T-cell (primary cell): ENCODE measurements at regions not wholly inside any gene's neighbourhood (a gene's known extent, or its start where the extent isn't known, plus 50 kb on each side); places are given as distances from the start of the nearest gene placed in this dataset.
"Not testable (repeated sequence)": the region's sequence is repeated elsewhere in the genome, so short reads cannot be mapped to it uniquely, and the experiment has no call there.

Experiments
- ATAC-seq, 4 experiments: fragments of 200-7000 bp in 3 of 4; fragments of 150-1000 bp in 1 of 4; cut with Tn5 transposase; replicated peaks in 1 of 4; 1 replicate in 3 of 4; 2 replicates in 1 of 4; pipeline ENCODE4 v1.10.0; 2021; ENCODE audit warnings: moderate library complexity in 3 of 4, mild to moderate bottlenecking in 2 of 4, moderate number of reproducible peaks in 1 of 4
- CTCF ChIA-PET, 2 donors: fragments of 300-600 bp; sonication (Branson Sonifier 250); formaldehyde crosslinking; loops; one replicate each; lab custom pipeline; 2022; ENCODE audit warnings: antibody characterized with exemption in 2 of 2; lab: Charles Lee
- POLR2A ChIA-PET, 2 donors: fragments of 300-600 bp; sonication (Branson Sonifier 250); formaldehyde crosslinking; loops; one replicate each; lab custom pipeline; 2022; ENCODE audit warnings: antibody characterized with exemption in 2 of 2; lab: Charles Lee
- DNase-seq, 35 experiments: peaks; one replicate each; pipeline versions ENCODE4 v3.0.0 to v3.0.0-alpha.2; 2013 to 2023
- H3K27ac ChIP-seq: one replicate; pipeline ENCODE4 v1.5.1; 2013; ENCODE audit warnings: low read length
- H3K27me3 ChIP-seq, 2 experiments: replicated peaks in 1 of 2; 1 replicate in 1 of 2; 2 replicates in 1 of 2; pipeline versions ENCODE4 v1.6.1 to v1.7.0; 2013; ENCODE audit warnings: low read length in 1 of 2, mixed read lengths in 1 of 2; ENCODE audit not compliant: control insufficient read depth in 2 of 2, insufficient read depth in 2 of 2; ENCODE audit errors: extremely low read depth in 1 of 2
- H3K36me3 ChIP-seq, 2 donors: 1 replicate in 1 of 2; 2 replicates in 1 of 2; pipeline versions ENCODE4 v1.6.1 to v1.7.0; 2013; ENCODE audit warnings: low read length in 1 of 2; ENCODE audit not compliant: control insufficient read depth in 2 of 2, insufficient read depth in 1 of 2; ENCODE audit errors: extremely low read depth in 1 of 2
- H3K4me1 ChIP-seq, 2 experiments: 1 replicate in 1 of 2; 2 replicates in 1 of 2; pipeline versions ENCODE4 v1.6.1 to v1.7.0; 2013; ENCODE audit warnings: low read length in 2 of 2, mixed read lengths in 1 of 2; ENCODE audit not compliant: insufficient read depth in 2 of 2, control insufficient read depth in 1 of 2; ENCODE audit errors: extremely low read depth in 1 of 2
- H3K4me3 ChIP-seq, 2 donors: 1 replicate in 1 of 2; 2 replicates in 1 of 2; pipeline versions ENCODE4 v1.5.1 to v1.7.0; 2013; ENCODE audit warnings: mild to moderate bottlenecking in 2 of 2, low read length in 1 of 2, moderate library complexity in 1 of 2; ENCODE audit not compliant: control insufficient read depth in 1 of 2; ENCODE audit errors: extremely low read depth in 1 of 2
- H3K9me3 ChIP-seq: 2 replicates; pipeline ENCODE4 v1.7.0; 2013
- H3K27ac Mint-ChIP-seq, 2 donors: one replicate each; pipeline ENCODE4 v1.8.0; 2020 to 2021; ENCODE audit warnings: mild to moderate bottlenecking in 2 of 2, mixed read lengths in 2 of 2
- H3K27me3 Mint-ChIP-seq, 2 donors: one replicate each; pipeline ENCODE4 v1.8.0; 2021 to 2022; ENCODE audit warnings: mixed read lengths in 2 of 2
- H3K36me3 Mint-ChIP-seq: one replicate; pipeline ENCODE4 v1.8.0; 2021; ENCODE audit warnings: mixed read lengths
- H3K4me1 Mint-ChIP-seq, 3 donors: one replicate each; pipeline ENCODE4 v1.8.0; 2020 to 2022; ENCODE audit warnings: mixed read lengths in 3 of 3, mild to moderate bottlenecking in 1 of 3
- H3K4me3 Mint-ChIP-seq, 3 donors: one replicate each; pipeline ENCODE4 v1.8.0; 2020 to 2022; ENCODE audit warnings: mild to moderate bottlenecking in 3 of 3, mixed read lengths in 3 of 3, moderate library complexity in 3 of 3
- H3K9me3 Mint-ChIP-seq, 3 donors: one replicate each; pipeline ENCODE4 v1.8.0; 2020 to 2022; ENCODE audit warnings: mixed read lengths in 3 of 3
- WGBS: methylation state at CpG from one replicate; pipeline ENCODE4 v1.1.5; 2013; ENCODE audit warnings: missing lambda C conversion rate; ENCODE audit not compliant: insufficient coverage; 5-methylcytosine and 5-hydroxymethylcytosine counted together

- H3K4me1 ChIP-seq, H3K4me3 ChIP-seq, H3K36me3 Mint-ChIP-seq, H3K27ac ChIP-seq, H3K4me3 Mint-ChIP-seq, DNase-seq, H3K27me3 Mint-ChIP-seq, CTCF ChIA-PET, H3K4me1 Mint-ChIP-seq, ATAC-seq, H3K36me3 ChIP-seq, H3K27ac Mint-ChIP-seq, H3K27me3 ChIP-seq, H3K9me3 ChIP-seq, POLR2A ChIA-PET: not testable (repeated sequence)
- WGBS = 86% methylated on average over 3 of the region's 3 CpGs
- H3K9me3 Mint-ChIP-seq = peaks cover 19 to 37% (median 25%) of the 10 kb centered on the region in 3 donors
Measured at GRCh38 chr7:136260591-136260990, 283.4 kb upstream of the MTPN start.

GRCh38 chr7:136259074-136259473 is 281.9 kb upstream of the MTPN start:
- H3K4me3 ChIP-seq = no peak overlapping the region
- ATAC-seq = no peak
- CTCF ChIA-PET = no interaction called here
- DNase-seq = no peak
- POLR2A ChIA-PET = no interaction called here
- no peak overlapping the region for H3K27ac ChIP-seq
- H3K27me3 Mint-ChIP-seq = no peaks in the 10 kb centered on the region
- no peaks in the 10 kb centered on the region for H3K27me3 ChIP-seq
- no peak overlapping the region for H3K27ac Mint-ChIP-seq
- peaks cover 15 to 35% (median 21%) of the 10 kb centered on the region in 3 donors for H3K9me3 Mint-ChIP-seq
- no CpG with 5 or more reads among the region's 4 CpGs for WGBS
- H3K36me3 Mint-ChIP-seq = no peaks in the 10 kb centered on the region
- H3K4me1 Mint-ChIP-seq = no peaks in the 10 kb centered on the region
- H3K36me3 ChIP-seq = no peaks in the 10 kb centered on the region
- no peaks in the 10 kb centered on the region for H3K4me1 ChIP-seq
- no peaks in the 10 kb centered on the region for H3K9me3 ChIP-seq
- no peak overlapping the region for H3K4me3 Mint-ChIP-seq

GRCh38 chr7:136256491-136256890 is 279.3 kb upstream of the MTPN start:
- H3K36me3 Mint-ChIP-seq = no peaks in the 10 kb centered on the region
- CTCF ChIA-PET = interaction anchor here in 1 of 2 donors (0.6 kb wide), 1 partner anchor 416 kb away, joined by 3 read pairs; no protein-coding TSS in a partner anchor

GRCh38 chr7:136254148-136254547 is 277.0 kb upstream of the MTPN start:
- no peak for DNase-seq
- no CpG with 5 or more reads among the region's 6 CpGs for WGBS
- Histone ChIP-seq H3K36me3 (no peaks in the 10 kb centered on the region), H3K4me1 (no peaks in the 10 kb centered on the region), H3K4me3 (no peak overlapping the region), H3K27me3 (no peaks in the 10 kb centered on the region), H3K9me3 (no peaks in the 10 kb centered on the region), H3K27ac (no peak overlapping the region)
- H3K36me3 Mint-ChIP-seq = peaks cover 13% of the 10 kb centered on the region
- H3K4me3 Mint-ChIP-seq = no peak overlapping the region
- no peak for ATAC-seq
- POLR2A ChIA-PET = no interaction called here
- no peak overlapping the region for H3K27ac Mint-ChIP-seq
- peaks cover 3 to 16% (median 7%) of the 10 kb centered on the region in 3 donors for H3K9me3 Mint-ChIP-seq
- no peaks in the 10 kb centered on the region for H3K27me3 Mint-ChIP-seq
- H3K4me1 Mint-ChIP-seq = no peaks in the 10 kb centered on the region
- CTCF ChIA-PET = no interaction called here

More at GRCh38 chr7:136256491-136256890, 279.3 kb upstream of the MTPN start:
- Mint-ChIP-seq H3K9me3 (peaks cover 7 to 20% (median 13%) of the 10 kb centered on the region in 3 donors), H3K4me3 (no peak overlapping the region), H3K4me1 (no peaks in the 10 kb centered on the region), H3K27ac (no peak overlapping the region), H3K27me3 (no peaks in the 10 kb centered on the region)
- 87% methylated on average over 3 of the region's 3 CpGs for WGBS
- DNase-seq (no peak), ATAC-seq (no peak)
- POLR2A ChIA-PET = no interaction called here
- H3K27ac ChIP-seq = no peak overlapping the region
- no peaks in the 10 kb centered on the region for H3K36me3 ChIP-seq
- no peaks in the 10 kb centered on the region for H3K4me1 ChIP-seq
- H3K27me3 ChIP-seq = no peaks in the 10 kb centered on the region
- no peaks in the 10 kb centered on the region for H3K9me3 ChIP-seq
- no peak overlapping the region for H3K4me3 ChIP-seq

GRCh38 chr7:136251826-136252225 is 274.7 kb upstream of the MTPN start:
- ChIA-PET POLR2A (no interaction called here), CTCF (no interaction called here)
- H3K27ac Mint-ChIP-seq = no peak overlapping the region
- H3K36me3 ChIP-seq = no peaks in the 10 kb centered on the region
- H3K4me1 Mint-ChIP-seq = no peaks in the 10 kb centered on the region
- peaks cover 20% of the 10 kb centered on the region for H3K36me3 Mint-ChIP-seq
- H3K4me1 ChIP-seq = no peaks in the 10 kb centered on the region
- DNase-seq = no peak
- peaks cover 3 to 16% (median 7%) of the 10 kb centered on the region in 3 donors for H3K9me3 Mint-ChIP-seq
- no peak overlapping the region for H3K27ac ChIP-seq
- no peak overlapping the region for H3K4me3 Mint-ChIP-seq
- 83% methylated on average over 1 of the region's 3 CpGs for WGBS
- no peaks in the 10 kb centered on the region for H3K27me3 ChIP-seq
- H3K4me3 ChIP-seq = no peak overlapping the region
- ATAC-seq = no peak
- H3K9me3 ChIP-seq = no peaks in the 10 kb centered on the region
- H3K27me3 Mint-ChIP-seq = no peaks in the 10 kb centered on the region

- CTCF ChIA-PET = no interaction called here
Measured at GRCh38 chr7:136247211-136247610, 270.1 kb upstream of the MTPN start.

More at GRCh38 chr7:136247211-136247610, 270.1 kb upstream of the MTPN start:
- H3K9me3 ChIP-seq = no peaks in the 10 kb centered on the region
- H3K27me3 ChIP-seq = no peaks in the 10 kb centered on the region
- H3K36me3 ChIP-seq = no peaks in the 10 kb centered on the region
- Mint-ChIP-seq H3K4me1 (no peaks in the 10 kb centered on the region), H3K27ac (no peak overlapping the region), H3K9me3 (peaks cover 0 to 11% (median 8%) of the 10 kb centered on the region in 3 donors), H3K4me3 (no peak overlapping the region), H3K27me3 (no peaks in the 10 kb centered on the region), H3K36me3 (peaks cover 34% of the 10 kb centered on the region)
- ATAC-seq = no peak
- no peak for DNase-seq
- no peak overlapping the region for H3K4me3 ChIP-seq
- H3K27ac ChIP-seq = no peak overlapping the region
- WGBS = 78% methylated on average over 1 of the region's 1 CpG
- no peaks in the 10 kb centered on the region for H3K4me1 ChIP-seq
- POLR2A ChIA-PET = no interaction called here
